HCT116 (cell line): ENCODE measurements at regions not wholly inside any gene's neighbourhood (a gene's known extent, or its start where the extent isn't known, plus 50 kb on each side); places are given as distances from the start of the nearest gene placed in this dataset.

Experiments used
- ATAC-seq: fragments of 200-7000 bp; cut with Tn5 transposase; 2 replicates; pipeline ENCODE4 v1.9.1; 2020; ENCODE audit warnings: mild to moderate bottlenecking, moderate library complexity
- BruUV-seq: library from RNA; stranded (reverse); fragments of 400-500 nt; replicated peaks from 2 replicates; lab custom pipeline; 2021; lab: Mats Ljungman, UMichigan
- CTCF ChIA-PET: fragments of 300-600 bp; sonication (Branson Sonifier 250); formaldehyde crosslinking; loops from one replicate; lab custom pipeline; 2021; ENCODE audit warnings: antibody characterized with exemption; lab: Charles Lee
- POLR2A ChIA-PET: fragments of 300-600, 350-600 bp; sonication (Branson Sonifier 250); formaldehyde crosslinking; loops from one replicate; lab custom pipeline; 2021; ENCODE audit warnings: antibody characterized with exemption; lab: Charles Lee
- RAD21 ChIA-PET, 2 experiments: fragments of 300-600 bp; sonication (Branson Sonifier 250); formaldehyde crosslinking; loops; one replicate each; lab custom pipeline; 2023; ENCODE audit warnings: low total read pairs in 2 of 2; ENCODE audit not compliant: uncharacterized antibody in 2 of 2, unreplicated experiment in 2 of 2, low non-redundant PET in 1 of 2; lab: Charles Lee
- DNase-seq: peaks from one replicate; pipeline ENCODE4 v3.0.0-alpha.2; 2010; ENCODE audit warnings: low read depth, low spot score
- H2AFZ ChIP-seq: fragments of 200-600 bp; shearing (Covaris generic), sonication (generic); 2 replicates; pipeline ENCODE4 v1.6.1; 2017; ENCODE audit warnings: low read depth, mixed run types, mixed read lengths, antibody characterized with exemption, low read length; ENCODE audit not compliant: poor library complexity, severe bottlenecking
- H3K27ac ChIP-seq: 2 replicates; pipeline ENCODE4 v1.5.1; 2012; ENCODE audit warnings: low read depth, low read length
- H3K27me3 ChIP-seq: fragments of 200-600 bp; sonication (generic); 2 replicates; pipeline ENCODE4 v1.6.1; 2016; ENCODE audit warnings: mixed run types, low read length, mixed read lengths; ENCODE audit not compliant: insufficient read depth
- H3K36me3 ChIP-seq, 2 experiments: fragments of 200-500 bp in 1 of 2; fragments of 200-600 bp in 1 of 2; sonication (Bioruptor generic) in 1 of 2; sonication (generic) in 1 of 2; 2 replicates each; pipeline versions ENCODE4 v1.5.1 to v1.6.1; 2014 to 2016; ENCODE audit warnings: low read length in 2 of 2, inconsistent platforms in 1 of 2, mixed read lengths in 1 of 2, mixed run types in 1 of 2; ENCODE audit not compliant: insufficient read depth in 2 of 2, control insufficient read depth in 1 of 2
- H3K4me1 ChIP-seq, 2 experiments: fragments of 200-600 bp in 1 of 2; sonication (generic) in 1 of 2; 2 replicates each; pipeline versions ENCODE4 v1.5.1 to v1.6.1; 2012 to 2017; ENCODE audit warnings: low read length in 2 of 2, inconsistent platforms in 1 of 2, mild to moderate bottlenecking in 1 of 2, mixed read lengths in 1 of 2, mixed run types in 1 of 2, moderate library complexity in 1 of 2; ENCODE audit not compliant: insufficient read depth in 2 of 2, control insufficient read depth in 1 of 2
- H3K4me2 ChIP-seq: fragments of 200-600 bp; sonication (generic); 2 replicates; pipeline ENCODE4 v1.6.1; 2017; ENCODE audit warnings: mixed run types, low read length, mixed read lengths
- H3K4me3 ChIP-seq, 2 experiments: fragments of 200-600 bp in 1 of 2; sonication (generic) in 1 of 2; replicated peaks in 1 of 2; 2 replicates each; pipeline ENCODE4 v1.5.1; 2011 to 2016; ENCODE audit warnings: low read length in 2 of 2, control low read depth in 1 of 2, low read depth in 1 of 2, mild to moderate bottlenecking in 1 of 2, mixed read lengths in 1 of 2, mixed run types in 1 of 2
- H3K79me2 ChIP-seq: fragments of 200-600 bp; sonication (generic); 2 replicates; pipeline ENCODE4 v1.6.1; 2017; ENCODE audit warnings: mild to moderate bottlenecking, mixed run types, low read length, moderate library complexity, mixed read lengths; ENCODE audit not compliant: insufficient read depth
- H3K9ac ChIP-seq: fragments of 200-600 bp; sonication (generic); 2 replicates; pipeline ENCODE4 v1.6.1; 2016; ENCODE audit warnings: low read length, mixed read lengths
- H3K9me2 ChIP-seq: fragments of 200-600 bp; sonication (generic), shearing (Covaris generic); 2 replicates; pipeline ENCODE4 v1.6.1; 2017; ENCODE audit warnings: mixed run types, mild to moderate bottlenecking, moderate library complexity; ENCODE audit not compliant: insufficient read depth
- H3K9me3 ChIP-seq, 2 experiments: fragments of 200-500 bp in 1 of 2; fragments of 200-600 bp in 1 of 2; sonication (Bioruptor generic) in 1 of 2; sonication (generic) in 1 of 2; 2 replicates each; pipeline ENCODE4 v1.6.1; 2014 to 2017; ENCODE audit warnings: low read length in 2 of 2, mixed read lengths in 2 of 2, inconsistent platforms in 1 of 2, low read depth in 1 of 2, mild to moderate bottlenecking in 1 of 2, mixed run types in 1 of 2, moderate library complexity in 1 of 2; ENCODE audit not compliant: control insufficient read depth in 1 of 2, insufficient read depth in 1 of 2
- H4K20me1 ChIP-seq: fragments of 200-600 bp; sonication (generic), shearing (Covaris generic); 2 replicates; pipeline ENCODE4 v1.6.1; 2017; ENCODE audit warnings: mixed run types, mild to moderate bottlenecking, moderate library complexity; ENCODE audit not compliant: insufficient read depth
- ATF3 ChIP-seq: IDR thresholded peaks from 2 replicates; pipeline ENCODE4 v1.6.1; 2012
- CBX3 ChIP-seq: IDR thresholded peaks from 2 replicates; pipeline ENCODE4 v1.6.1; 2012; ENCODE audit warnings: low read depth
- EGR1 ChIP-seq: IDR thresholded peaks from 2 replicates; pipeline ENCODE4 v1.6.1; 2012; ENCODE audit warnings: low read depth
- EZH2phosphoT487 ChIP-seq: fragments of 200-600 bp; IDR thresholded peaks from 2 replicates; pipeline ENCODE4 v1.6.1; 2018; ENCODE audit warnings: antibody characterized with exemption, borderline replicate concordance
- POLR2A ChIP-seq: IDR thresholded peaks from 2 replicates; pipeline ENCODE4 v1.7.0; 2011; ENCODE audit warnings: borderline replicate concordance; ENCODE audit not compliant: insufficient read depth, insufficient read length; ENCODE audit errors: extremely low read depth
- RAD21 ChIP-seq: IDR thresholded peaks from 2 replicates; pipeline ENCODE4 v1.6.1; 2012; ENCODE audit warnings: low read depth, mild to moderate bottlenecking
- SIN3A ChIP-seq: IDR thresholded peaks from 2 replicates; pipeline ENCODE4 v1.6.1; 2012; ENCODE audit warnings: low read depth
- SP1 ChIP-seq: IDR thresholded peaks from 2 replicates; pipeline ENCODE4 v1.6.1; 2012; ENCODE audit warnings: low read depth
- SRF ChIP-seq: IDR thresholded peaks from 2 replicates; pipeline ENCODE4 v1.6.1; 2012; ENCODE audit warnings: low read depth
- TCF7L2 ChIP-seq: IDR thresholded peaks from 2 replicates; pipeline ENCODE4 v1.7.0; 2011; ENCODE audit warnings: borderline replicate concordance, inconsistent platforms; ENCODE audit not compliant: insufficient read depth, insufficient read length; ENCODE audit errors: extremely low read depth
- ZFX ChIP-seq: fragments of 450-650 bp; IDR thresholded peaks from 2 replicates; pipeline ENCODE4 v1.6.1; 2017
- ZNF274 ChIP-seq: fragments of 200-500 bp; sonication (Bioruptor generic); IDR thresholded peaks from 2 replicates; pipeline ENCODE4 v1.6.1; 2014; ENCODE audit warnings: mild to moderate bottlenecking, low read depth, low read length, inconsistent platforms
- intact Hi-C: fragments of 100-400 bp; cut with micrococcal nuclease; formaldehyde crosslinking; loops from 2 replicates; pipeline ENCODE4 v1.10.0; 2022
- TF ChIP-seq, protein P1 (sequence below): IDR thresholded peaks from 2 replicates; pipeline ENCODE4 v1.6.1; 2012; ENCODE audit warnings: low read depth
- TF ChIP-seq, protein P2 (sequence below), 3 experiments: fragments of 200-600 bp in 1 of 3; sonication (generic) in 1 of 3; IDR thresholded peaks in 2 of 3; conservative IDR thresholded peaks in 1 of 3; 2 replicates each; pipeline ENCODE4 v1.5.1; 2012 to 2017; ENCODE audit warnings: low read depth in 2 of 3, low read length in 2 of 3, antibody characterized with exemption in 1 of 3, borderline replicate concordance in 1 of 3, control low read depth in 1 of 3, mild to moderate bottlenecking in 1 of 3, mixed read lengths in 1 of 3, mixed run types in 1 of 3, moderate library complexity in 1 of 3; ENCODE audit not compliant: insufficient read depth in 1 of 3

- RAD21 ChIA-PET, result no interaction called here
- H3K9me2 ChIP-seq, result no peaks in the 10 kb centered on the region
- H3K27me3 ChIP-seq, result no peaks in the 10 kb centered on the region
- no peaks in the 10 kb centered on the region for H3K36me3 ChIP-seq
- BruUV-seq, result no TSS peak
- no peaks in the 10 kb centered on the region for H3K79me2 ChIP-seq
- no peaks in the 10 kb centered on the region for H4K20me1 ChIP-seq
- no peak overlapping the region for H3K4me2 ChIP-seq
- POLR2A ChIA-PET, result no interaction called here
- H2AFZ ChIP-seq, result no peak overlapping the region
- H3K4me1 ChIP-seq, result peaks cover 0 to 21% of the 10 kb centered on the region in 2 experiments; a peak in 2 of 4 replicates
- no peaks in the 10 kb centered on the region for H3K9me3 ChIP-seq
- H3K27ac ChIP-seq, result no peak overlapping the region
- CTCF ChIA-PET, result no interaction called here
- ATAC-seq (no peak), DNase-seq (no peak)
- H3K9ac ChIP-seq, result no peak overlapping the region
- TF ChIP-seq ZFX, result no peak
- TF ChIP-seq SRF, result no peak
- TF ChIP-seq EGR1, result no peak
- no peak for TF ChIP-seq CBX3
- TF ChIP-seq SP1, result no peak
- TF ChIP-seq, protein P1, sequence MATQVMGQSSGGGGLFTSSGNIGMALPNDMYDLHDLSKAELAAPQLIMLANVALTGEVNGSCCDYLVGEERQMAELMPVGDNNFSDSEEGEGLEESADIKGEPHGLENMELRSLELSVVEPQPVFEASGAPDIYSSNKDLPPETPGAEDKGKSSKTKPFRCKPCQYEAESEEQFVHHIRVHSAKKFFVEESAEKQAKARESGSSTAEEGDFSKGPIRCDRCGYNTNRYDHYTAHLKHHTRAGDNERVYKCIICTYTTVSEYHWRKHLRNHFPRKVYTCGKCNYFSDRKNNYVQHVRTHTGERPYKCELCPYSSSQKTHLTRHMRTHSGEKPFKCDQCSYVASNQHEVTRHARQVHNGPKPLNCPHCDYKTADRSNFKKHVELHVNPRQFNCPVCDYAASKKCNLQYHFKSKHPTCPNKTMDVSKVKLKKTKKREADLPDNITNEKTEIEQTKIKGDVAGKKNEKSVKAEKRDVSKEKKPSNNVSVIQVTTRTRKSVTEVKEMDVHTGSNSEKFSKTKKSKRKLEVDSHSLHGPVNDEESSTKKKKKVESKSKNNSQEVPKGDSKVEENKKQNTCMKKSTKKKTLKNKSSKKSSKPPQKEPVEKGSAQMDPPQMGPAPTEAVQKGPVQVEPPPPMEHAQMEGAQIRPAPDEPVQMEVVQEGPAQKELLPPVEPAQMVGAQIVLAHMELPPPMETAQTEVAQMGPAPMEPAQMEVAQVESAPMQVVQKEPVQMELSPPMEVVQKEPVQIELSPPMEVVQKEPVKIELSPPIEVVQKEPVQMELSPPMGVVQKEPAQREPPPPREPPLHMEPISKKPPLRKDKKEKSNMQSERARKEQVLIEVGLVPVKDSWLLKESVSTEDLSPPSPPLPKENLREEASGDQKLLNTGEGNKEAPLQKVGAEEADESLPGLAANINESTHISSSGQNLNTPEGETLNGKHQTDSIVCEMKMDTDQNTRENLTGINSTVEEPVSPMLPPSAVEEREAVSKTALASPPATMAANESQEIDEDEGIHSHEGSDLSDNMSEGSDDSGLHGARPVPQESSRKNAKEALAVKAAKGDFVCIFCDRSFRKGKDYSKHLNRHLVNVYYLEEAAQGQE, result no peak
- TF ChIP-seq ZNF274, result no peak
- TF ChIP-seq, protein P2, sequence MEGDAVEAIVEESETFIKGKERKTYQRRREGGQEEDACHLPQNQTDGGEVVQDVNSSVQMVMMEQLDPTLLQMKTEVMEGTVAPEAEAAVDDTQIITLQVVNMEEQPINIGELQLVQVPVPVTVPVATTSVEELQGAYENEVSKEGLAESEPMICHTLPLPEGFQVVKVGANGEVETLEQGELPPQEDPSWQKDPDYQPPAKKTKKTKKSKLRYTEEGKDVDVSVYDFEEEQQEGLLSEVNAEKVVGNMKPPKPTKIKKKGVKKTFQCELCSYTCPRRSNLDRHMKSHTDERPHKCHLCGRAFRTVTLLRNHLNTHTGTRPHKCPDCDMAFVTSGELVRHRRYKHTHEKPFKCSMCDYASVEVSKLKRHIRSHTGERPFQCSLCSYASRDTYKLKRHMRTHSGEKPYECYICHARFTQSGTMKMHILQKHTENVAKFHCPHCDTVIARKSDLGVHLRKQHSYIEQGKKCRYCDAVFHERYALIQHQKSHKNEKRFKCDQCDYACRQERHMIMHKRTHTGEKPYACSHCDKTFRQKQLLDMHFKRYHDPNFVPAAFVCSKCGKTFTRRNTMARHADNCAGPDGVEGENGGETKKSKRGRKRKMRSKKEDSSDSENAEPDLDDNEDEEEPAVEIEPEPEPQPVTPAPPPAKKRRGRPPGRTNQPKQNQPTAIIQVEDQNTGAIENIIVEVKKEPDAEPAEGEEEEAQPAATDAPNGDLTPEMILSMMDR (IDR thresholded peaks at IDR 0.05 in 2 of 3, conservative IDR thresholded peaks at IDR 0.05 in 1 of 3; ENCODE audit: borderline replicate concordance in 1 of 3, insufficient read depth in 1 of 3, low read depth in 2 of 3, low read length in 2 of 3), result no peak
- TF ChIP-seq SIN3A, result no peak
- TF ChIP-seq RAD21, result no peak
- no peak for TF ChIP-seq ATF3
- no peak for TF ChIP-seq POLR2A
- no peak for TF ChIP-seq EZH2phosphoT487
- TF ChIP-seq TCF7L2, result no peak
- intact Hi-C loops, result no loop called here
- no peak overlapping the region for H3K4me3 ChIP-seq
Observed at GRCh38 chr1:224054012-224054411, 59.9 kb upstream of the FBXO28 start.
